HUDEP-2 (cell line): ENCODE measurements at regions not wholly inside any gene's neighbourhood (a gene's known extent, or its start where the extent isn't known, plus 50 kb on each side); places are given as distances from the start of the nearest gene placed in this dataset.

Experiments
- DNase-seq, 76 experiments: peaks; one replicate each; lab custom pipeline; 2025; ENCODE audit not compliant: unreplicated experiment in 76 of 76; lab: John Stamatoyannopoulos, UW

GRCh38 chr10:5303504-5303903 lies 61.3 kb upstream of the UCN3 start:
- DNase-seq = no peak

GRCh38 chr10:5305374-5305773 lies 59.4 kb upstream of the UCN3 start:
- no peak for DNase-seq

GRCh38 chr10:5310914-5311313 lies 53.9 kb upstream of the UCN3 start:
- no peak for DNase-seq

GRCh38 chr10:5311617-5312016 lies 53.1 kb upstream of the UCN3 start:
- no peak for DNase-seq

- DNase-seq = no peak
Measured at GRCh38 chr10:5314840-5315239, 49.9 kb upstream of the UCN3 start.
